Naive thymus-derived CD8-positive, alpha-beta T cell (primary cell): ENCODE measurements at regions not wholly inside any gene's neighbourhood (a gene's known extent, or its start where the extent isn't known, plus 50 kb on each side); places are given as distances from the start of the nearest gene placed in this dataset.

Source experiments
- ATAC-seq, 2 donors: fragments of 150-1000 bp; cut with Tn5 transposase in 1 of 2; sonication (Bioruptor Pico), chemical (Tn5 transposase) in 1 of 2; 1 replicate in 1 of 2; 2 replicates in 1 of 2; pipeline ENCODE4 v1.10.0; 2021; ENCODE audit warnings: mild to moderate bottlenecking in 2 of 2, moderate library complexity in 2 of 2
- POLR2A ChIA-PET: fragments of 350-600 bp; sonication (Branson Sonifier 250); formaldehyde crosslinking; loops from one replicate; lab custom pipeline; 2021; ENCODE audit warnings: antibody characterized with exemption; lab: Charles Lee
- DNase-seq, 10 donors: peaks; one replicate each; pipeline versions ENCODE4 v3.0.0 to v3.0.0-alpha.2; 2020 to 2022
- H3K27ac Mint-ChIP-seq, 10 donors: one replicate each; pipeline ENCODE4 v1.8.0; 2020 to 2022; ENCODE audit warnings: mild to moderate bottlenecking in 10 of 10, mixed read lengths in 10 of 10, moderate library complexity in 4 of 10, inconsistent platforms in 1 of 10
- H3K27me3 Mint-ChIP-seq, 5 donors: one replicate each; pipeline ENCODE4 v1.8.0; 2021 to 2022; ENCODE audit warnings: mixed read lengths in 5 of 5
- H3K36me3 Mint-ChIP-seq, 3 donors: one replicate each; pipeline ENCODE4 v1.8.0; 2020 to 2022; ENCODE audit warnings: mixed read lengths in 3 of 3, mild to moderate bottlenecking in 2 of 3, inconsistent platforms in 1 of 3
- H3K4me1 Mint-ChIP-seq, 4 donors: one replicate each; pipeline ENCODE4 v1.8.0; 2021 to 2022; ENCODE audit warnings: mixed read lengths in 4 of 4
- H3K4me3 Mint-ChIP-seq, 10 donors: one replicate each; pipeline ENCODE4 v1.8.0; 2020 to 2022; ENCODE audit warnings: mild to moderate bottlenecking in 10 of 10, mixed read lengths in 10 of 10, moderate library complexity in 6 of 10, inconsistent platforms in 1 of 10
- H3K9me3 Mint-ChIP-seq, 9 donors: one replicate each; pipeline ENCODE4 v1.8.0; 2020 to 2022; ENCODE audit warnings: mixed read lengths in 9 of 9, mild to moderate bottlenecking in 3 of 9, inconsistent platforms in 1 of 9, moderate library complexity in 1 of 9

GRCh38 chr5:6269925-6270324, 108.4 kb downstream of the MED10 start:
- Mint-ChIP-seq H3K4me3 (no peak overlapping the region), H3K27me3 (peaks cover 1 to 27% (median 15%) of the 10 kb centered on the region in 5 donors), H3K27ac (no peak overlapping the region), H3K4me1 (no peaks in the 10 kb centered on the region), H3K36me3 (peaks cover 0 to 7% (median 0%) of the 10 kb centered on the region in 3 donors), H3K9me3 (peaks cover 0 to 2% (median 0%) of the 10 kb centered on the region in 9 donors)
- ATAC-seq: no peak
- no peak for DNase-seq
- POLR2A ChIA-PET: no interaction called here

GRCh38 chr5:6266671-6267197, 111.6 kb downstream of the MED10 start:
- no peak overlapping the region for H3K4me3 Mint-ChIP-seq
- no peak for ATAC-seq

GRCh38 chr5:6264394-6264793, 114.0 kb downstream of the MED10 start:
- Mint-ChIP-seq H3K27ac (no peak overlapping the region), H3K9me3 (peaks cover 0 to 2% (median 0%) of the 10 kb centered on the region in 9 donors), H3K4me1 (no peaks in the 10 kb centered on the region), H3K27me3 (peaks cover 0 to 16% (median 9%) of the 10 kb centered on the region in 5 donors), H3K4me3 (no peak overlapping the region), H3K36me3 (no peaks in the 10 kb centered on the region)
- POLR2A ChIA-PET: no interaction called here
- DNase-seq (no peak), ATAC-seq (no peak)

More at GRCh38 chr5:6266671-6267197, 111.6 kb downstream of the MED10 start:
- Mint-ChIP-seq H3K9me3 (peaks cover 0 to 2% (median 0%) of the 10 kb centered on the region in 9 donors), H3K36me3 (peaks cover 0 to 1% (median 0%) of the 10 kb centered on the region in 3 donors), H3K27me3 (peaks cover 1 to 5% (median 3%) of the 10 kb centered on the region in 5 donors), H3K4me1 (no peaks in the 10 kb centered on the region), H3K27ac (no peak overlapping the region)
- POLR2A ChIA-PET: no interaction called here
- DNase-seq: no peak

- no peaks in the 10 kb centered on the region for H3K4me1 Mint-ChIP-seq
- no peak overlapping the region for H3K27ac Mint-ChIP-seq
- no peaks in the 10 kb centered on the region for H3K36me3 Mint-ChIP-seq
- ATAC-seq: no peak
- H3K9me3 Mint-ChIP-seq: peaks cover 0 to 2% (median 0%) of the 10 kb centered on the region in 9 donors
- no peak for DNase-seq
- H3K4me3 Mint-ChIP-seq: no peak overlapping the region
- H3K27me3 Mint-ChIP-seq: peaks cover 0 to 32% (median 9%) of the 10 kb centered on the region in 5 donors
- POLR2A ChIA-PET: no interaction called here
Measured at GRCh38 chr5:6262651-6263363, 115.5 kb downstream of the MED10 start.

GRCh38 chr5:6261668-6262067, 116.7 kb downstream of the MED10 start:
- peaks cover 0 to 35% (median 9%) of the 10 kb centered on the region in 5 donors for H3K27me3 Mint-ChIP-seq
- H3K36me3 Mint-ChIP-seq: no peaks in the 10 kb centered on the region
- ATAC-seq (no peak), DNase-seq (no peak)
- H3K4me3 Mint-ChIP-seq: no peak overlapping the region
- H3K4me1 Mint-ChIP-seq: no peaks in the 10 kb centered on the region
- POLR2A ChIA-PET: no interaction called here
- H3K9me3 Mint-ChIP-seq: peaks cover 0 to 4% (median 0%) of the 10 kb centered on the region in 9 donors
- H3K27ac Mint-ChIP-seq: no peak overlapping the region

GRCh38 chr5:6261256-6261655, 117.1 kb downstream of the MED10 start:
- DNase-seq (no peak), ATAC-seq (no peak)
- Mint-ChIP-seq H3K27me3 (peaks cover 0 to 35% (median 9%) of the 10 kb centered on the region in 5 donors), H3K27ac (no peak overlapping the region), H3K9me3 (peaks cover 0 to 4% (median 0%) of the 10 kb centered on the region in 9 donors), H3K4me1 (no peaks in the 10 kb centered on the region), H3K4me3 (no peak overlapping the region), H3K36me3 (no peaks in the 10 kb centered on the region)
- POLR2A ChIA-PET: no interaction called here

GRCh38 chr5:6260846-6261245, 117.5 kb downstream of the MED10 start:
- Mint-ChIP-seq H3K27ac (no peak overlapping the region), H3K27me3 (peaks cover 0 to 35% (median 9%) of the 10 kb centered on the region in 5 donors), H3K36me3 (no peaks in the 10 kb centered on the region), H3K4me3 (no peak overlapping the region), H3K9me3 (peaks cover 0 to 4% (median 0%) of the 10 kb centered on the region in 9 donors), H3K4me1 (no peaks in the 10 kb centered on the region)
- POLR2A ChIA-PET: no interaction called here
- DNase-seq (no peak), ATAC-seq (no peak)

- Mint-ChIP-seq H3K27me3 (peaks cover 0 to 35% (median 5%) of the 10 kb centered on the region in 5 donors), H3K36me3 (no peaks in the 10 kb centered on the region)
Measured at GRCh38 chr5:6256901-6257300, 121.4 kb downstream of the MED10 start.

GRCh38 chr5:6255956-6256355, 122.4 kb downstream of the MED10 start:
- DNase-seq (no peak), ATAC-seq (no peak)
- POLR2A ChIA-PET: no interaction called here
- Mint-ChIP-seq H3K27ac (no peak overlapping the region), H3K4me3 (no peak overlapping the region), H3K4me1 (no peaks in the 10 kb centered on the region), H3K9me3 (peaks cover 0 to 4% (median 0%) of the 10 kb centered on the region in 9 donors), H3K36me3 (peaks cover 0 to 3% (median 0%) of the 10 kb centered on the region in 3 donors), H3K27me3 (peaks cover 0 to 34% (median 5%) of the 10 kb centered on the region in 5 donors)

More at GRCh38 chr5:6256901-6257300, 121.4 kb downstream of the MED10 start:
- Mint-ChIP-seq H3K4me3 (no peak overlapping the region), H3K4me1 (no peaks in the 10 kb centered on the region), H3K27ac (no peak overlapping the region), H3K9me3 (peaks cover 0 to 4% (median 0%) of the 10 kb centered on the region in 9 donors)
- DNase-seq (no peak), ATAC-seq (no peak)
- POLR2A ChIA-PET: no interaction called here

- POLR2A ChIA-PET: no interaction called here
- ATAC-seq (no peak), DNase-seq (no peak)
- Mint-ChIP-seq H3K9me3 (peaks cover 0 to 8% (median 0%) of the 10 kb centered on the region in 9 donors), H3K4me1 (no peaks in the 10 kb centered on the region), H3K27ac (no peak overlapping the region), H3K4me3 (no peak overlapping the region), H3K36me3 (peaks cover 0 to 5% (median 0%) of the 10 kb centered on the region in 3 donors), H3K27me3 (peaks cover 0 to 13% (median 7%) of the 10 kb centered on the region in 5 donors)
Measured at GRCh38 chr5:6253846-6254245, 124.5 kb downstream of the MED10 start.

- Mint-ChIP-seq H3K4me1 (no peaks in the 10 kb centered on the region), H3K36me3 (peaks cover 0 to 5% (median 0%) of the 10 kb centered on the region in 3 donors)
- POLR2A ChIA-PET: no interaction called here
Measured at GRCh38 chr5:6253281-6253680, 125.1 kb downstream of the MED10 start.

GRCh38 chr5:6252581-6252980, 125.8 kb downstream of the MED10 start:
- Mint-ChIP-seq H3K4me3 (no peak overlapping the region), H3K4me1 (no peaks in the 10 kb centered on the region), H3K36me3 (peaks cover 0 to 5% (median 0%) of the 10 kb centered on the region in 3 donors), H3K27me3 (peaks cover 0 to 11% (median under 1%) of the 10 kb centered on the region in 5 donors), H3K9me3 (peaks cover 0 to 8% (median 0%) of the 10 kb centered on the region in 9 donors), H3K27ac (no peak overlapping the region)
- POLR2A ChIA-PET: no interaction called here
- ATAC-seq: no peak
- DNase-seq: no peak

More at GRCh38 chr5:6253281-6253680, 125.1 kb downstream of the MED10 start:
- no peak overlapping the region for H3K27ac Mint-ChIP-seq
- peaks cover 0 to 11% (median 7%) of the 10 kb centered on the region in 5 donors for H3K27me3 Mint-ChIP-seq
- H3K9me3 Mint-ChIP-seq: peaks cover 0 to 8% (median 0%) of the 10 kb centered on the region in 9 donors
- H3K4me3 Mint-ChIP-seq: no peak overlapping the region
- ATAC-seq (no peak), DNase-seq (no peak)

GRCh38 chr5:6251565-6252102, 126.7 kb downstream of the MED10 start:
- Mint-ChIP-seq H3K27ac (no peak overlapping the region), H3K4me1 (no peaks in the 10 kb centered on the region), H3K4me3 (no peak overlapping the region), H3K9me3 (peaks cover 0 to 8% (median 0%) of the 10 kb centered on the region in 9 donors), H3K27me3 (peaks cover 0 to 11% (median 0%) of the 10 kb centered on the region in 5 donors), H3K36me3 (peaks cover 0 to 5% (median 0%) of the 10 kb centered on the region in 3 donors)
- ATAC-seq (no peak), DNase-seq (no peak)
- POLR2A ChIA-PET: no interaction called here
